Esophagus muscularis mucosa (tissue), 4 donors: ENCODE measurements at regions not wholly inside any gene's neighbourhood (a gene's known extent, or its start where the extent isn't known, plus 50 kb on each side); places are given as distances from the start of the nearest gene placed in this dataset.

Source experiments
- DNase-seq: peaks from one replicate; pipeline ENCODE4 v3.0.0-alpha.2; 2017; ENCODE audit errors: extremely low spot score
- H3K27ac ChIP-seq, 4 donors: fragments of 200-600 bp; sonication (generic); replicated peaks in 1 of 4; 1 replicate in 3 of 4; 2 replicates in 1 of 4; pipeline ENCODE4 v1.5.1; 2016 to 2019; ENCODE audit warnings: mild to moderate bottlenecking in 1 of 4
- H3K27me3 ChIP-seq, 4 donors: fragments of 200-600 bp; sonication (generic); one replicate each; pipeline versions ENCODE4 v1.5.1 to v1.6.0; 2016 to 2019
- H3K36me3 ChIP-seq, 4 donors: fragments of 200-600 bp; sonication (generic); one replicate each; pipeline ENCODE4 v1.5.1; 2016 to 2019
- H3K4me1 ChIP-seq, 4 donors: fragments of 200-600 bp; sonication (generic); one replicate each; pipeline ENCODE4 v1.5.1; 2016 to 2019
- H3K4me3 ChIP-seq, 4 donors: fragments of 200-600 bp; sonication (generic); 1 replicate in 2 of 4; 2 replicates in 2 of 4; pipeline ENCODE4 v1.5.1; 2016 to 2019; ENCODE audit warnings: mild to moderate bottlenecking in 4 of 4, moderate library complexity in 1 of 4
- H3K9me3 ChIP-seq, 4 donors: fragments of 200-600 bp; sonication (generic); 1 replicate in 3 of 4; 2 replicates in 1 of 4; pipeline ENCODE4 v1.5.1; 2016 to 2019
- CTCF ChIP-seq, 3 experiments: fragments of 200-600 bp in 2 of 3; fragments of 450-650 bp in 1 of 3; sonication (generic) in 2 of 3; IDR thresholded peaks; one replicate each; pipeline ENCODE4 v1.5.1; 2017 to 2019; ENCODE audit warnings: antibody characterized with exemption in 3 of 3, mild to moderate bottlenecking in 2 of 3, moderate library complexity in 1 of 3
- EP300 ChIP-seq: sonication (generic); formaldehyde crosslinking; IDR thresholded peaks from one replicate; pipeline ENCODE4 v1.6.1; 2017; ENCODE audit warnings: antibody characterized with exemption
- POLR2A ChIP-seq: fragments of 450-650 bp; IDR thresholded peaks from one replicate; pipeline ENCODE4 v1.6.1; 2017; ENCODE audit warnings: antibody characterized with exemption, moderate library complexity, mild to moderate bottlenecking, low read depth
- POLR2AphosphoS5 ChIP-seq, 2 donors: sonication (generic); formaldehyde crosslinking; IDR thresholded peaks; one replicate each; pipeline ENCODE4 v1.6.1; 2017; ENCODE audit warnings: antibody characterized with exemption in 2 of 2
- WGBS: methylation state at CpG from one replicate; pipeline ENCODE4 v1.1.5; 2018; 5-methylcytosine and 5-hydroxymethylcytosine counted together
- intact Hi-C: fragments of 100-400 bp; cut with DNase I; formaldehyde crosslinking; loops from one replicate; pipeline ENCODE4 v1.15.1; 2023

- 45% methylated on average over 3 of the region's 3 CpGs for WGBS
- Histone ChIP-seq H3K4me1 (no peaks in the 10 kb centered on the region), H3K27me3 (peaks cover 0 to 45% (median 0%) of the 10 kb centered on the region in 4 donors), H3K27ac (no peak overlapping the region), H3K9me3 (peaks cover 0 to 19% (median 14%) of the 10 kb centered on the region in 4 donors), H3K36me3 (no peaks in the 10 kb centered on the region), H3K4me3 (no peak overlapping the region)
- intact Hi-C loops: no loop called here
- no peak for TF ChIP-seq CTCF (IDR thresholded peaks at IDR 0.05)
- DNase-seq: no peak
Measured at GRCh38 chr22:47789171-47789570, 1026.7 kb downstream of the TBC1D22A start.

- Histone ChIP-seq H3K4me3 (no peak overlapping the region), H3K9me3 (peaks cover 0 to 19% (median 14%) of the 10 kb centered on the region in 4 donors), H3K27me3 (peaks cover 0 to 52% (median 0%) of the 10 kb centered on the region in 4 donors), H3K4me1 (no peaks in the 10 kb centered on the region), H3K27ac (no peak overlapping the region), H3K36me3 (no peaks in the 10 kb centered on the region)
- intact Hi-C loops: no loop called here
- WGBS: 77% methylated on average over 11 of the region's 11 CpGs
- TF ChIP-seq POLR2AphosphoS5 (IDR thresholded peaks at IDR 0.05): no peak
- TF ChIP-seq POLR2A: no peak
- no peak for TF ChIP-seq EP300
- TF ChIP-seq CTCF (IDR thresholded peaks at IDR 0.05): no peak
- peak; percentile 66 for DNase-seq
Measured at GRCh38 chr22:47788461-47788860, 1026.0 kb downstream of the TBC1D22A start.

- DNase-seq: peak; percentile 74
- WGBS: 85% methylated on average over 10 of the region's 10 CpGs
- H3K27ac ChIP-seq: no peak overlapping the region
- TF ChIP-seq POLR2AphosphoS5 (IDR thresholded peaks at IDR 0.05) (no peak), EP300 (no peak), POLR2A (no peak), CTCF (IDR thresholded peaks at IDR 0.05) (no peak)
- H3K4me1 ChIP-seq: no peaks in the 10 kb centered on the region
- intact Hi-C loops: no loop called here
- peaks cover 0 to 19% (median 14%) of the 10 kb centered on the region in 4 donors for H3K9me3 ChIP-seq
- no peaks in the 10 kb centered on the region for H3K36me3 ChIP-seq
- peaks cover 0 to 58% (median 0%) of the 10 kb centered on the region in 4 donors for H3K27me3 ChIP-seq
- H3K4me3 ChIP-seq: no peak overlapping the region
Measured at GRCh38 chr22:47787501-47788227, 1025.2 kb downstream of the TBC1D22A start.

DNA sequence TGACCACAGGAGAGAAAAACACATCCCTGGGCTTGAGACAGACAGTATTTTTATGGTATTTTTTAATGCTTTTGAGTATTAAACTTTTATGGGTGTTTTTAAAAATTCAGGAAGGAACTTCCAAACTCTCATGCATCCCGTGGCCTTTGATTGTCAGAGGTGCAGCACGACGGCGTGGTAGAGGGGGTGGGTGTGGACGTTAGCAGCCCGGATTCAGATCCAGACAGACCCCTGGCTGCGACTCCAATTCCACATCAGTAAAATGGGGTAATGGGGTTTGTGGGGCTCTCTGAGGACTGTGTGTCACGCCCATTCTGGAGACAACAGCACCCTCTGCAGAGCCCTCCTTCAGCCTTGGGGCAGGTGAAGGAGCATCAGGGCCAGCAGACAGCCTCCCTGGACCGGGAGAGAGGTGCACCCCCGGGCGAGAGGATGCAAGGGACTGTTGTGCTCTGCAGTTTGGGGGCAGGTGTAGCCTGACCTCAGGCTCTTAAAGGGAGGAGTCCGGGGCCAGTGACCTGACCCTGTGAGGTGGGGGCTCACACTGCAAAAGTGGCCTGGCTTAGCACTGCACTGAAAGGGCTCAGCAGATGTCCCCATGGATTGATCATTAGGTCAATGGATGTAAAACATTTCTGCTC lies 1024.3 kb downstream of the TBC1D22A start:
- TF ChIP-seq POLR2A (no peak), EP300 (no peak), POLR2AphosphoS5 (IDR thresholded peaks at IDR 0.05) (no peak), CTCF (IDR thresholded peaks at IDR 0.05) (no peak)
- Histone ChIP-seq H3K36me3 (no peaks in the 10 kb centered on the region), H3K27ac (no peak overlapping the region), H3K9me3 (peaks cover 0 to 19% (median 14%) of the 10 kb centered on the region in 4 donors), H3K27me3 (peaks cover 0 to 66% (median 0%) of the 10 kb centered on the region in 4 donors), H3K4me1 (no peaks in the 10 kb centered on the region), H3K4me3 (no peak overlapping the region)
- no peak for DNase-seq
- intact Hi-C loops: no loop called here
- WGBS: 79% methylated on average over 10 of the region's 12 CpGs
